ENCODE measurements at regions not wholly inside any gene's neighbourhood (a gene's known extent, or its start where the extent isn't known, plus 50 kb on each side); places are given as distances from the start of the nearest gene placed in this dataset.

- TF ChIP-seq FOXA1 (IDR thresholded peaks at IDR 0.05) (no peak), SUZ12 (IDR thresholded peaks at IDR 0.05) (no peak)
Measured at GRCh38 chr4:112901962-112902411, 147.5 kb upstream of the ANK2 start.

All from HEK293T (cell line).